ENCODE measurements at regions not wholly inside any gene's neighbourhood (a gene's known extent, or its start where the extent isn't known, plus 50 kb on each side); places are given as distances from the start of the nearest gene placed in this dataset.

DNA sequence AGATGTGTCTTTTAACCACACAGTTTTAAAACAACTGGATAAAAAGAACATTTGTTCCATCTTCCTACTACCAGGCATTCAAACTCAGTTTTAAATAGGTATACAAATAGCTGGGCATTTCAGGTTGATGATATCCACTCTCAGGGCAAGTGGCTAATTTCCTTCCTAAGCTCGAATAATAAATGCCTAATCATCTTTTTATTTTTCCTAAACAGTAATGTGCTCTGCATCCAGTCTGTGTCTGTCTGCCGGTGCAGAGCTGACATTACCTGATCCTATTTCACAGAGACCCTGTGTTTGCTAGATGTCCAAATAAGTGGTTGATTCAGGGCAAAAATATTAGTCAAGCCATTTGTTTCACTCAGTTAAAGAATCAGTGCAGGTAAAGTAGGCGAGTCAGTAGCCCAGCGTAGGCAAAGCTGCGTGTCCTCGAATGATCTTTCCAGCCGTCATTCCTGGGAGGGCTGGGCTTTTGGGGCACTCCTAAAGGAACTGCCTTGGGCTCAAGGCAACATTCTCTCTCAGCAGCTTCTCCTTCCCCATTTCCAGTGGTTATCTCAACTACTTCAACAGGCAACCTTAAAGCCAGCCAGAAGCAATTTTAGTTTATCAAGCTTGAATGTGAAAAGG, 74.2 kb upstream of the BMP2 start:
- DNase-seq (ENCODE audit: low read depth) = no peak
- no peak overlapping the region for H3K4me3 ChIP-seq (ENCODE audit: low read depth, low read length)
- TF ChIP-seq, protein P1, sequence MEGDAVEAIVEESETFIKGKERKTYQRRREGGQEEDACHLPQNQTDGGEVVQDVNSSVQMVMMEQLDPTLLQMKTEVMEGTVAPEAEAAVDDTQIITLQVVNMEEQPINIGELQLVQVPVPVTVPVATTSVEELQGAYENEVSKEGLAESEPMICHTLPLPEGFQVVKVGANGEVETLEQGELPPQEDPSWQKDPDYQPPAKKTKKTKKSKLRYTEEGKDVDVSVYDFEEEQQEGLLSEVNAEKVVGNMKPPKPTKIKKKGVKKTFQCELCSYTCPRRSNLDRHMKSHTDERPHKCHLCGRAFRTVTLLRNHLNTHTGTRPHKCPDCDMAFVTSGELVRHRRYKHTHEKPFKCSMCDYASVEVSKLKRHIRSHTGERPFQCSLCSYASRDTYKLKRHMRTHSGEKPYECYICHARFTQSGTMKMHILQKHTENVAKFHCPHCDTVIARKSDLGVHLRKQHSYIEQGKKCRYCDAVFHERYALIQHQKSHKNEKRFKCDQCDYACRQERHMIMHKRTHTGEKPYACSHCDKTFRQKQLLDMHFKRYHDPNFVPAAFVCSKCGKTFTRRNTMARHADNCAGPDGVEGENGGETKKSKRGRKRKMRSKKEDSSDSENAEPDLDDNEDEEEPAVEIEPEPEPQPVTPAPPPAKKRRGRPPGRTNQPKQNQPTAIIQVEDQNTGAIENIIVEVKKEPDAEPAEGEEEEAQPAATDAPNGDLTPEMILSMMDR (IDR thresholded peaks at IDR 0.05; ENCODE audit: insufficient read depth, low read depth, low read length, missing control alignments) = no peak

GRCh38 chr20:6692566-6693173, 74.8 kb upstream of the BMP2 start:
- no peak overlapping the region for H3K4me3 ChIP-seq (ENCODE audit: low read depth, low read length)
- DNase-seq (ENCODE audit: low read depth) = no peak
- TF ChIP-seq, protein P1 (IDR thresholded peaks at IDR 0.05; ENCODE audit: insufficient read depth, low read depth, low read length, missing control alignments) = no peak

- no peak overlapping the region for H3K4me3 ChIP-seq (ENCODE audit: low read depth, low read length)
- DNase-seq (ENCODE audit: low read depth) = no peak
- TF ChIP-seq, protein P1 (IDR thresholded peaks at IDR 0.05; ENCODE audit: insufficient read depth, low read depth, low read length, missing control alignments) = no peak
Measured at GRCh38 chr20:6691516-6691915, 76.0 kb upstream of the BMP2 start.

DNA sequence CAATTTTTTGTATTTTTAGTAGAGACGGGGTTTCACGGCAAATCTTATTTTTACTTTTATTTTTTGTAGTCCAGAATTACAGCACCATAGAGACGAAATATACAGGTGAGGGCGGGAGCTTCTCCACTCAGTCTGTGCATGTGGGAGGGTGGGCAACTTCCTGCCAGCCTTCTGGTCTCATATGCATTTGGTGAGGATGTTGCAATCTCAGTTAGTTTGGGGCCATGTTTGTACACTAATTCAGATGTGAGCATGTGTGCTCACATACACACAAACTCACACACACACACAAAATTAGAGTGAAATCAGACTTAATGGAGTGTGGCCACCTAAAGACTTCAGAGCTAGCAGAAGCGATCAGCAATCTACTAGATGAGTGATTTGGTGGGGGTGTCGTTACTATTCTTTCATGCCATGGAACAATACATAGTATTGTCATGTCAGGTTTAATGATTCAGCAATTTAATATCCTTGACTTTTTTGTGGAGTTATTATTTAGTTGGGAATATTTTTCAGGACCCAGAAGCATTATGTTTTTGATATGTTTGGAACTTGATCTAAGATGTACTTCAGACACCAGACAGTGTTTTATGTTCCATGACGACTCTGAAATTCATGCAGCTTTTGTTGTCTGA, 78.0 kb upstream of the BMP2 start:
- TF ChIP-seq, protein P1 (IDR thresholded peaks at IDR 0.05; ENCODE audit: insufficient read depth, low read depth, low read length, missing control alignments) = no peak
- DNase-seq (ENCODE audit: low read depth) = no peak

DNA sequence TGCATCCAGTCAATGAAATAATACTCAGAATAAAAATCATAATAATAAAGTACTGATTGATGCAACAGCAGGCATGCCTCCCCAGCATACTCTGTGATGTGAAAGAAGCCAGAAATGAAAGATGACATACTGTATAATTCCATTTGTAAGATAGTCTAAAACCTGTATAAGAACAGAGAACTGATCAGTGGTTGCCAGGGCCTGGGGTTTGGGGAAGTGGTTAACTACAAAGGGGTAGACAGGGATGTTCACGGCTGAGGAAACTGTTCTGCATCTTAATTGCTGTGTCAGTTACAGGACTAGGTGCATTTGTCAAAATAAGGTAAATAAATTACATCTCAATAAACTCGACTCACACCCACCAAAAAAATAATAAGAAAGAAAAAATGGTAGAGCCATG, 81.3 kb upstream of the BMP2 start:
- no peak overlapping the region for H3K4me3 ChIP-seq (ENCODE audit: low read depth, low read length)
- TF ChIP-seq, protein P1 (IDR thresholded peaks at IDR 0.05; ENCODE audit: insufficient read depth, low read depth, low read length, missing control alignments) = no peak
- DNase-seq (ENCODE audit: low read depth) = no peak

More for the DNA sequence above, 78.0 kb upstream of the BMP2 start:
- H3K4me3 ChIP-seq (ENCODE audit: low read depth, low read length) = no peak overlapping the region

GRCh38 chr20:6685626-6686025, 81.9 kb upstream of the BMP2 start:
- TF ChIP-seq, protein P1 (IDR thresholded peaks at IDR 0.05; ENCODE audit: insufficient read depth, low read depth, low read length, missing control alignments) = no peak
- DNase-seq (ENCODE audit: low read depth) = no peak
- H3K4me3 ChIP-seq (ENCODE audit: low read depth, low read length) = no peak overlapping the region

Data from GM12865 (cell line).